WTC11 (cell line): ENCODE measurements at regions not wholly inside any gene's neighbourhood (a gene's known extent, or its start where the extent isn't known, plus 50 kb on each side); places are given as distances from the start of the nearest gene placed in this dataset.

Experiments used
- ARID4B ChIP-seq: sonication (generic); formaldehyde crosslinking; IDR thresholded peaks from 2 replicates; pipeline ENCODE4 v1.8.0; 2023; ENCODE audit warnings: missing genetic modification reagents, mild to moderate bottlenecking, borderline replicate concordance
- CREM ChIP-seq: sonication (generic); formaldehyde crosslinking; IDR thresholded peaks from 2 replicates; pipeline ENCODE4 v1.8.1; 2022; ENCODE audit warnings: mild to moderate bottlenecking, missing genetic modification reagents, moderate library complexity
- CTCF ChIP-seq: fragments of 200-600 bp; IDR thresholded peaks from 2 replicates; pipeline ENCODE4 v1.8.0; 2022; ENCODE audit warnings: antibody characterized with exemption
- E2F4 ChIP-seq: sonication (generic); formaldehyde crosslinking; IDR thresholded peaks from 2 replicates; pipeline ENCODE4 v1.8.1; 2022; ENCODE audit warnings: low read depth, mild to moderate bottlenecking, moderate library complexity, missing genetic modification reagents, borderline replicate concordance
- E2F5 ChIP-seq: sonication (generic); formaldehyde crosslinking; IDR thresholded peaks from 2 replicates; pipeline ENCODE4 v1.8.1; 2022; ENCODE audit warnings: mild to moderate bottlenecking, moderate library complexity, missing genetic modification reagents
- FOXK1 ChIP-seq: sonication (generic); formaldehyde crosslinking; IDR thresholded peaks from 2 replicates; pipeline ENCODE4 v1.8.0; 2022; ENCODE audit warnings: mild to moderate bottlenecking, moderate library complexity, missing genetic modification reagents
- JUN ChIP-seq: sonication (generic); formaldehyde crosslinking; IDR thresholded peaks from 2 replicates; pipeline ENCODE4 v1.8.0; 2023; ENCODE audit warnings: mild to moderate bottlenecking, missing genetic modification reagents
- KAT7 ChIP-seq: sonication (generic); formaldehyde crosslinking; IDR thresholded peaks from 2 replicates; pipeline ENCODE4 v1.8.1; 2023; ENCODE audit warnings: missing genetic modification reagents, mild to moderate bottlenecking, borderline replicate concordance
- NR3C1 ChIP-seq: sonication (generic); formaldehyde crosslinking; conservative IDR thresholded peaks from 2 replicates; pipeline ENCODE4 v1.8.1; 2023; ENCODE audit warnings: low read depth, mild to moderate bottlenecking, missing genetic modification reagents
- SMAD4 ChIP-seq: sonication (generic); formaldehyde crosslinking; IDR thresholded peaks from 2 replicates; pipeline ENCODE4 v1.8.0; 2022; ENCODE audit warnings: mild to moderate bottlenecking, missing genetic modification reagents
- TEAD4 ChIP-seq: sonication (generic); formaldehyde crosslinking; IDR thresholded peaks from 2 replicates; pipeline ENCODE4 v1.8.0; 2022; ENCODE audit warnings: mild to moderate bottlenecking, missing genetic modification reagents
- TP53 ChIP-seq: sonication (generic); formaldehyde crosslinking; IDR thresholded peaks from 2 replicates; pipeline ENCODE4 v1.8.1; 2023; ENCODE audit warnings: mild to moderate bottlenecking, missing genetic modification reagents
- TF ChIP-seq, protein P1 (sequence below): sonication (generic); formaldehyde crosslinking; IDR thresholded peaks from 2 replicates; pipeline ENCODE4 v1.8.1; 2023; ENCODE audit warnings: mild to moderate bottlenecking, missing genetic modification reagents, moderate library complexity

DNA sequence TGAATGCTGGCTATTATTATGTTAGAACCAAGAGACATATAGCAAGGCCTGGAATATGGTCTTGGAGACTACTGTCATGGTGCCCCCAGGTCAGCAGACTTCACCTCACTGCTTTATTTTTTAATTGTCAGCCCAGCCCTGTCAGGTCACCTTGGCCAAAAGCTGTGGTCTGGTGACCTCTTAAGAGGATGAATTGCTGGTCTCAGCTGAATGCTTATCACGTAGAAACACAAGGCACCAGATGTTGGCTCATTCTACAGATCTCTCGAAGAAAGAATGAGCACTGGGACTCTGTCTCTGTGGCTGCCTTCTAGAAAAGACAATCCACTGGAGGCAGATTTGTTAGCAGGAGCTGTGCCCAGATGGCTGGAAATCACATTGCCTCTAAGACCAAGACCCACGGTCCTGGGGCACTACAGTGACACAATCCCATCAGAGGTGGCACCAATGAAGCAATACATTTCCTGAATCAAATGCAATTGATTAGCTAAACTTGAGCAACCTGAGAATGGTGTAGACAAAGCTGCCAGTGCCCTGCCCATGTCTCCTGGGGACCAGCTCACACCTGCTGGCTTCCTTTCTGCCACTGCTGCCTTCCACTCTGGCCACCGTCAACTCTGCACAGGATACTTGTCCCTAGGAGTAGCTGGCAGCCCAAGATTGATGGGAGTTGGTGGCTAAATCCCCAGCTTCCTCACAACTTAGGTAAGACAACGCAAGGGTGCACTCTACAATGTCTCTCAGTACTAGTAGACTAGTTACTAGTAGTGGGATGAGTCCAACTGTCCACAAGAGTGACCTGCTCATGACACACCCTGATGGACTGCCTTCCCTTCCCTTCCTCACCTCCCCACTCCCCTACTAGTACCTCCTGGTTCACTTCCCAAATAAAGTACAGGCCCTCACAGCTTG lies 384.9 kb upstream of the PROK2 start:
- TF ChIP-seq CTCF (no peak), E2F5 (CRISPR knock-in tag) (no peak), TEAD4 (no peak), FOXK1 (no peak), KAT7 (CRISPR knock-in tag) (no peak), JUN (CRISPR knock-in tag) (no peak), NR3C1 (CRISPR knock-in tag) (no peak), CREM (CRISPR knock-in tag) (no peak), ARID4B (CRISPR knock-in tag) (no peak), SMAD4 (CRISPR knock-in tag) (no peak), TP53 (CRISPR knock-in tag) (no peak), E2F4 (no peak)
- TF ChIP-seq, protein P1, sequence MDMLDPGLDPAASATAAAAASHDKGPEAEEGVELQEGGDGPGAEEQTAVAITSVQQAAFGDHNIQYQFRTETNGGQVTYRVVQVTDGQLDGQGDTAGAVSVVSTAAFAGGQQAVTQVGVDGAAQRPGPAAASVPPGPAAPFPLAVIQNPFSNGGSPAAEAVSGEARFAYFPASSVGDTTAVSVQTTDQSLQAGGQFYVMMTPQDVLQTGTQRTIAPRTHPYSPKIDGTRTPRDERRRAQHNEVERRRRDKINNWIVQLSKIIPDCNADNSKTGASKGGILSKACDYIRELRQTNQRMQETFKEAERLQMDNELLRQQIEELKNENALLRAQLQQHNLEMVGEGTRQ (CRISPR knock-in tag), result no peak
